NCI-H82 (cell line): ENCODE measurements at regions not wholly inside any gene's neighbourhood (a gene's known extent, or its start where the extent isn't known, plus 50 kb on each side); places are given as distances from the start of the nearest gene placed in this dataset.

Source experiments
- DNase-seq: peaks from one replicate; lab custom pipeline; 2025; lab: John Stamatoyannopoulos, UW

GRCh38 chr10:44326474-44327030, 58.3 kb downstream of the CXCL12 start:
- no peak for DNase-seq

DNA sequence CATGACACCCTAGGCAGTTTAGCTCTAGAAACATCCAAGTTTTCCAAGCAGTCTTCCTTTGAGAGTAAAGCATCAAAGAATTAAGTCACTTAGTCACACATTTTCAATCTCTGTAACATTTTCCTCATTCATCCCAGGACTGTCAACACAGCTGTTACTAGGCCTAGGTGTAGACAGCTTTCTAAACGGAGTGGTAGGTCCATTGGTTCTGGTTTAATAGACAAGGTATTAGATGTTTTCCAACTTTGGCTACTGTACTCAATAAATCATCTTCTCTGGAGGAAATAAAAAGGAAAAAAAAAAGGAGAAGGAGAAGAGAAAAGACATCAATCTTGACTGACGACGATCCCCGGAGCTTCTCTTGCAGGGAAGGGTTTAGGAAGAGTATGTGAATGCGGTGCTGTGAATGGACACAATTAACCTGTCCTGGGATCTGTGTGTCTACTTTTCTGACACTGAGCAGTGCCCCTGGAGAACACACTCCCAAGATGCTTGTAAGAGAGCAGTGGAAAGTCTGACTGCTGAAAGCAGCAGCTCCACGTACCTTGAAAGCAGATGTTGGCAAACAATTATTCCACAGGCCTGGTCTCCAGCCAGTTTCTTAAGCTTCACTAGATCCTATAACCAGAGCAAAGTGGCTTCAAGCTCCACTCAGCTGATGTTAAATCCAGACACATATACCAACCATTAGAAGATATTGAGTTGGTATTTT, 59.1 kb downstream of the CXCL12 start:
- no peak for DNase-seq

GRCh38 chr10:44325157-44325556, 59.7 kb downstream of the CXCL12 start:
- no peak for DNase-seq

GRCh38 chr10:44323838-44324237, 61.1 kb downstream of the CXCL12 start:
- no peak for DNase-seq

GRCh38 chr10:44322137-44322536, 62.8 kb downstream of the CXCL12 start:
- no peak for DNase-seq

- no peak for DNase-seq
These were observed 64.1 kb downstream of the CXCL12 start for GRCh38 chr10:44320756-44321155.

DNA sequence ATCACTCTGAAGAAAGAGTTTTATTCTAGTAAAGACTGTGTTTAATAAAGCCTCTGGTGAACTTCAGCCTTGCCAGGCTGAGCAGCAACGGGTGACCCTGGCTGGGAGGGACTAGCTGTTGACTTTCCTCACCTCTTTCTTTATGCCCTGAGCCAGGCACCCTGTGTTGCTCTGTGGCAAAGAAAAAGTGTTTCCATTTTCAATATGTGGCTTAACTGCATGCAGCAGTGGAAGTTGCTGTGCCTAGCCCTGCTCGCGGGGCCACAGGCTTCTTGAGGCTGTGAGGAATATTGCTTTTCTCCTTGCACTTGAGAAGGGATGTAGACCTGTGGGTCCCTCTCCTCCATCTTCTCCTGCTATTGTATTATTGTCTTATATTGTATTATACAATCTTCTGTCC, 67.0 kb downstream of the CXCL12 start:
- no peak for DNase-seq

DNA sequence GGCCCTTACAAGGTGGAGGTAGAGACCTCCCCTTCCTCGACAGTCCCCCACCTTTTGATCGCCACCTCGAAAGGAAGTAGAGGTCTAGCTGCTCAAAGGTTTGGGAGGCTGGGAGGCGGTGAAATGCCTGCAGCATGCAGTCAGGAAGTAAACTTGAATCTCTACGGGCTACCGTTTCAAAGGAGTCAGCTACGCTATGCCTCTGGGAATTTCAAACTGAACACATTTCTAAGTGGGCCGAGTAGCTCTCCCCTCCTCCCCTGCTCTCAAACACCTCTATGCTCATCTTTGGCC, 68.0 kb downstream of the CXCL12 start:
- no peak for DNase-seq

DNA sequence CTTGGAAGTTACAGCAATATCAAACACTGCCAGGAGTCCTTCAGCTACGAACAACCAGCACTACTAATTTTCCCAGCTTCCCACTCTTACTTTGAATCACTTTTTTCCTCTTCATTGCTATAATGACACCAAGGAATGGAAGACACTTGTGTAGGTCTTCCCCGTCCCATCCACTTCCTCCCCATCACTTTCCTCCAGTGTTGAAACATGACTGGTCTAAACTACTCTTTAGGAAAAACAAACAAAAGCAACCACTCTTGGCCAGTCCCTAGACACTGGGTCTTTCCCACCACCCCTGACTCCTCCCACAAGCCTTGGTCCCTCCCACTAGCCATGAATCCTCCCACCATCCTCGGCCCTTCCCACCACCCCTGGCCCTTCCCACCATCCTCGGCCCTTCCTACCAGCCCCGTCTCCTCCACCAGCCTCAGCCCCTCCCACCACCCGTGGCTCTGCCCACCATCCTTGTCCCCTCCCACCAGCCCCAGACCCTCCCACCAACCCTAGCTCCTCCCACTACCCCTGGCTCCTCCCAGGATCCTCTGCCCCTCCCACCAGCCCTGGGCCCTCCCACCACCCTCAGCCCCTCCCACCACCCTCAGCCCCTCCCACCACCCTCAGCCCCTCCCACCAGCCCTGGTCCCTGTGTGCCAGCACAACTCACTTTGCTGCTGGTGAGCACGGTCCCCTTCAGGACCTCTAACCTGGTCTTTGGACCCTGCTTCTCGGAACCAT, 68.5 kb downstream of the CXCL12 start:
- DNase-seq: peak; percentile 29

- no peak for DNase-seq
These were observed 70.0 kb downstream of the CXCL12 start for GRCh38 chr10:44314802-44315460.

DNA sequence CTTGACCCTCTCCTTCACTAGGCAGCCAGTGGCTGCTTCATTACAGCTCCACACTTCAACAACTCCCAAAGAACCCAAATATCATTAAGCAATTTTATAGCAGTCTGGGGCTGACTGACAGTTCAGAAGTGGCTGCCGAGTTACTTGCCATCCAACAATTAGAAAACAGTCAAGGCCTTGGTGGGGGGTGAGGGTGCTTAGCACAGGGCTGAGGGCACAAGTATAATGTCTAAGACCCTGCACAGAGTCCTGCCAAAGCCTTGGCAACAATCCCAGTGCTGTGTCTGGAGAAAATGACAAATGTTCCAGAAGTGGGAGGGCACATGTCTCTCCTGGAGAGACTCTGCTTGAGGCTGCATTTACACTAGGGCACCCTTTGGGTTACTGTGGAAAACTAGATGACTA, 71.1 kb downstream of the CXCL12 start:
- DNase-seq: no peak

GRCh38 chr10:44312401-44312800, 72.5 kb downstream of the CXCL12 start:
- no peak for DNase-seq

DNA sequence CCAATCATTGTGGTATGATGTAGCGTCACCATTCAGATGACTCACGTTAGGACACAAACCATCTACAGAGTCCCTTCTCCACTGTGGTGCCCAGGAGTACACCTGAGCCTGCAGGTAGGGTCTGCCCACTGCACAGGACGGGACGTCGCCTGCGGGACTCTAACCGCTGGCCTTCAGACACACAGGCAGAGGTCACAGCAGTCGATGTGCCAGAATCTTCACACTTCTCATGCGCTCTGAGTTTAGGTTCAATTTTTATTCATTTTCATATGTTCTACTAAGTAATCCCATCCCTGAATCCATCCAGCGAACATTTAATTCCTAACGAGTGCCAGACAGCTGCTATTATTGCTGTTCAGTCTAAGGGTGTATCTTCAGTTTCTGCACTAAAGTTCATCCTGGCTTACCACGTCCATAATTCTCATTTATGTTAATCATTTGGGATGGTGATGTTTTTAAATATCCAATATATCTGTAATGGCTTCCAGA, 73.3 kb downstream of the CXCL12 start:
- DNase-seq: no peak

DNA sequence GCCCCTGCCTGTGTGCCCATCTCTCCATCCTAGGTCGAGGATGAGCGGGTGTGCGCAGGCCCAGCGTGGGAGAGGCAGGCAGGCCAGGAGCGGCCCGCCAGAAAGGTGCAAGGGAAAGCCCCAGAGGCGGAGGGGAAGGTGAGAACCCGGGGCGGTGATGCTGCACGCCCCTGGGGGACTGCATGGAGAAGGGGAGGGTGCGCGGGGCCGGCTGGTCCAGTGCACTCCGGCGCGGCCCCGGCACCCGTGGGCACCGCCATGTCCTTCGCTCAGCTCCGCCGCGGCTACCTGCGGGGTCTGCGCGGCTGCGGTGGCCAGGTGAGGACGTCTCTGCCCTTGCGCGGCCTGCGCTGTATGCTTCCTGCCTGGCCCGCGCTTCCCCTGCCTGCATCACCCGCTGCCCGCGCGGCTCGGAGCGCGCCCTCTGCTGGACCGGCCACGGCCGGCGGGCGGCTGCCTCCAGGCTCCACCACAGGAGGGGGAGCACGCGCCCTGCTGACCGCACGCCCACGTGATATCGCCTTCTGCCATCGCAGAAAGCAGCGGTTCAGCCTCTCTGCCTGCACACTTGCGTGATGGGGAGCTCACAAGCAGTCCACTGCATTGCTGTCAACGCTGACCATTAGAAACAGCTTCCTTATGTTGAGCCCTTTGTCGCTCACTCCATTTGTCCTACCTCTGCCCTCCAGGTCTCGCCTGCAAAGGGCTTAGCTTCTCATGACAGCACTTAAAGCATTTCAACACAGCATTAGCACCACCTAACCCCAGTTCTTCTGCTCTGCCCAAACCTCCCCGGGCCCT, 73.9 kb downstream of the CXCL12 start:
- DNase-seq: peak; percentile 77

- DNase-seq: no peak
These were observed 74.7 kb downstream of the CXCL12 start for GRCh38 chr10:44309939-44310761.

GRCh38 chr10:44309361-44309760, 75.5 kb downstream of the CXCL12 start:
- DNase-seq: no peak

DNA sequence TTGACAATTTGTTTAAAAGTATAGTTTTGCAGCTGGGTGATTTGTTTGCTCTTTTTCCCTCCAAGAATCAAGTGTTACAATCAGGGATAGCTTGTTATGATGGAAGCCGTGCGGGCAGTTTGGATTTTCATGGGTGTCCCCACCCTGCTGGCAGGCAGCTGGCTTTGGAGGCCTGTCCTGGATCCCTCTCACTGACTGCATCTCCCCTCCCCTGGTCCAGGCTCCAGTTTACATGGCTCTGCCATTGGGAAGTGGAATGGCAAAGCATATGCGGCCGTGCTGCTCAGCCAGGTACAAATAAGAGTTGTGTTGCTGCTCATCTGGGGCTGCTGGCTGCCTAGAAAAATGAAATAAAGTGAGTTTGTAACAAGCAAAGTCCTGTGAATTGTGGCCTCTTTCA, 76.0 kb downstream of the CXCL12 start:
- DNase-seq: no peak

DNA sequence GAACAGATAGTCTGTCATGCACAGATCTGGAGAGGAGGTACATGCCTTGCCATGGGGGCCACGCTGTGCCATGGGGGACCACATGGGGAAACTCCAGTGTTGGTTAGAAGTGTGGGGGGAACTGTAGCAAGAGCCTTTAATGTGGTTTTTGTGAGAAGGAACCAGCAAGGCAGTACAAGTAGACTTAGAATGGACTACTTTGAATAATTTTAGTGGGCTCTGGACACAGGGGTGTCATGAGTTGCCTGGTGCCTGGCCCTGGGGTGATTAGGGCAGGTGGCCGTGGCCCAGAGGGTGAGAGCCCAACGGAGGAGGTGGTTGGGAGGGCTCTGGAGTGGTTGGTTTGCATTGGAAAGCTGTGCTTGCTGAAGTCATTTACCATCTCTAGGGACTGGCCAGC, 77.2 kb downstream of the CXCL12 start:
- no peak for DNase-seq

DNA sequence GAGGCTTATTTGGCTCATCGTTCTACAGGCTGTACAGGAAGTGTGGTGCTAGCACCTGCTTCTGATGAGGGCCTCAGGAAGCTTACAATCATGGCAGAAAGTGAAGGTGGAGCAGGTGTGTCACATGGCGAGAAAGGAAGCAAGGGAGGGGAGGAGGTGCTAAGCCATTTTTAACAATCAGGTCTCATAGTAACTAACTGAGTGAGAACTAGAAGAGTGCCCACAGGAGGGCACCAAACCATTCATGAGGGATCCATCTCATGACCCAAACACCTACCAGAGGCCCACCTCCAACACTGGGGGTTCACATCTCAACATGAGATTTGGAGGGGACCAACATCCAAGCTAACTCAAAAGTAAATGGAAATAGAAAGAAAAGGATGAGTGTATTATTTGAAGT, 78.1 kb downstream of the CXCL12 start:
- peak; percentile 7 for DNase-seq

- DNase-seq: no peak
These were observed 78.7 kb downstream of the CXCL12 start for GRCh38 chr10:44306147-44306710.
